CD8-positive, alpha-beta memory T cell (primary cell): ENCODE measurements at regions not wholly inside any gene's neighbourhood (a gene's known extent, or its start where the extent isn't known, plus 50 kb on each side); places are given as distances from the start of the nearest gene placed in this dataset.
"Not testable (repeated sequence)": the region's sequence is repeated elsewhere in the genome, so short reads cannot be mapped to it uniquely, and the experiment has no call there.

Experiments used
- CTCF ChIA-PET: fragments of 350-600 bp; sonication (Branson Sonifier 250); formaldehyde crosslinking; loops from one replicate; lab custom pipeline; 2021; ENCODE audit warnings: antibody characterized with exemption; lab: Charles Lee
- POLR2A ChIA-PET: fragments of 350-600 bp; sonication (Branson Sonifier 250); formaldehyde crosslinking; loops from one replicate; lab custom pipeline; 2021; ENCODE audit warnings: antibody characterized with exemption; lab: Charles Lee
- DNase-seq, 5 donors: peaks; one replicate each; pipeline versions ENCODE4 v3.0.0 to v3.0.0-alpha.2; 2020 to 2022; ENCODE audit warnings: mixed read lengths in 1 of 5
- H3K27ac ChIP-seq: one replicate; pipeline ENCODE4 v1.7.0; 2013; ENCODE audit warnings: low read depth, mild to moderate bottlenecking, low read length, moderate library complexity
- H3K27me3 ChIP-seq: 2 replicates; pipeline ENCODE4 v1.7.0; 2013; ENCODE audit warnings: low read length, mild to moderate bottlenecking; ENCODE audit not compliant: insufficient read depth, poor library complexity, severe bottlenecking
- H3K36me3 ChIP-seq: 2 replicates; pipeline ENCODE4 v1.7.0; 2013; ENCODE audit warnings: mild to moderate bottlenecking, low read length, moderate library complexity; ENCODE audit not compliant: insufficient read depth
- H3K4me1 ChIP-seq: 2 replicates; pipeline ENCODE4 v1.7.0; 2013; ENCODE audit warnings: mild to moderate bottlenecking, low read length, moderate library complexity; ENCODE audit not compliant: insufficient read depth
- H3K4me3 ChIP-seq: 2 replicates; pipeline ENCODE4 v1.7.0; 2013; ENCODE audit warnings: mild to moderate bottlenecking, low read length
- H3K9me3 ChIP-seq: 2 replicates; pipeline ENCODE4 v1.7.0; 2013; ENCODE audit warnings: mild to moderate bottlenecking, low read length
- H3K27ac Mint-ChIP-seq, 8 donors: one replicate each; pipeline ENCODE4 v1.8.0; 2020 to 2021; ENCODE audit warnings: mixed read lengths in 8 of 8, mild to moderate bottlenecking in 6 of 8, inconsistent platforms in 3 of 8, moderate library complexity in 3 of 8
- H3K27me3 Mint-ChIP-seq, 2 donors: one replicate each; pipeline ENCODE4 v1.8.0; 2020 to 2021; ENCODE audit warnings: mixed read lengths in 2 of 2, mild to moderate bottlenecking in 1 of 2, moderate library complexity in 1 of 2
- H3K36me3 Mint-ChIP-seq, 3 donors: one replicate each; pipeline ENCODE4 v1.8.0; 2020 to 2021; ENCODE audit warnings: mixed read lengths in 3 of 3, inconsistent platforms in 1 of 3, mild to moderate bottlenecking in 1 of 3
- H3K4me1 Mint-ChIP-seq, 3 donors: one replicate each; pipeline ENCODE4 v1.8.0; 2020 to 2021; ENCODE audit warnings: mixed read lengths in 3 of 3, inconsistent platforms in 1 of 3, mild to moderate bottlenecking in 1 of 3
- H3K4me3 Mint-ChIP-seq, 7 donors: one replicate each; pipeline ENCODE4 v1.8.0; 2020 to 2021; ENCODE audit warnings: mixed read lengths in 7 of 7, mild to moderate bottlenecking in 6 of 7, moderate library complexity in 4 of 7, inconsistent platforms in 2 of 7
- H3K9me3 Mint-ChIP-seq, 5 donors: one replicate each; pipeline ENCODE4 v1.8.0; 2020 to 2022; ENCODE audit warnings: mixed read lengths in 5 of 5, mild to moderate bottlenecking in 3 of 5, moderate library complexity in 2 of 5, inconsistent platforms in 1 of 5

GRCh38 chr15:92733934-92734521, 78.5 kb upstream of the FAM174B start:
- Histone ChIP-seq H3K27ac (no peak overlapping the region), H3K4me1 (peaks cover 8% of the 10 kb centered on the region), H3K9me3 (no peaks in the 10 kb centered on the region), H3K4me3 (peak overlapping the region; percentile 41), H3K27me3 (no peaks in the 10 kb centered on the region), H3K36me3 (no peaks in the 10 kb centered on the region)
- POLR2A ChIA-PET: no interaction called here
- peak overlapping the region in 7 of 8 donors; percentile 13 to 91 (median 73) for H3K27ac Mint-ChIP-seq
- peaks cover 5 to 12% (median 8%) of the 10 kb centered on the region in 3 donors for H3K4me1 Mint-ChIP-seq
- CTCF ChIA-PET: interaction anchor here (0.8 to 1.0 kb wide), 2 partner anchors 19 to 296 kb away, joined by 3 read pairs; no protein-coding TSS in a partner anchor
- DNase-seq: peak in 1 of 5 donors; percentile 28
- peaks cover 0 to 4% (median 0%) of the 10 kb centered on the region in 3 donors for H3K36me3 Mint-ChIP-seq
- H3K4me3 Mint-ChIP-seq: peak overlapping the region; percentile 73 to 92 (median 82)
- H3K27me3 Mint-ChIP-seq: peaks cover 8 to 10% of the 10 kb centered on the region in 2 donors
- H3K9me3 Mint-ChIP-seq: peaks cover 0 to 3% (median 0%) of the 10 kb centered on the region in 5 donors

GRCh38 chr15:92739246-92739645, 83.7 kb upstream of the FAM174B start:
- H3K4me3 Mint-ChIP-seq, POLR2A ChIA-PET, CTCF ChIA-PET, H3K36me3 ChIP-seq, H3K27ac ChIP-seq, H3K4me1 Mint-ChIP-seq, H3K9me3 ChIP-seq, H3K27ac Mint-ChIP-seq, H3K4me1 ChIP-seq, H3K36me3 Mint-ChIP-seq, H3K4me3 ChIP-seq, DNase-seq, H3K27me3 ChIP-seq, H3K9me3 Mint-ChIP-seq: not testable (repeated sequence)
- H3K27me3 Mint-ChIP-seq: peaks cover 8 to 11% of the 10 kb centered on the region in 2 donors

- no peak overlapping the region for H3K27ac Mint-ChIP-seq
- peaks cover 3 to 19% of the 10 kb centered on the region in 2 donors for H3K27me3 Mint-ChIP-seq
- Histone ChIP-seq H3K27me3 (no peaks in the 10 kb centered on the region), H3K4me1 (no peaks in the 10 kb centered on the region), H3K36me3 (no peaks in the 10 kb centered on the region), H3K4me3 (no peak overlapping the region), H3K9me3 (no peaks in the 10 kb centered on the region), H3K27ac (no peak overlapping the region)
- no peak overlapping the region for H3K4me3 Mint-ChIP-seq
- POLR2A ChIA-PET: no interaction called here
- peaks cover 0 to 3% (median 0%) of the 10 kb centered on the region in 5 donors for H3K9me3 Mint-ChIP-seq
- no peak for DNase-seq
- CTCF ChIA-PET: no interaction called here
- H3K4me1 Mint-ChIP-seq: no peaks in the 10 kb centered on the region
- H3K36me3 Mint-ChIP-seq: no peaks in the 10 kb centered on the region
Observed at GRCh38 chr15:92745845-92746271, 90.3 kb upstream of the FAM174B start.

- Histone ChIP-seq H3K36me3 (no peaks in the 10 kb centered on the region), H3K9me3 (no peaks in the 10 kb centered on the region), H3K4me3 (no peak overlapping the region), H3K27me3 (no peaks in the 10 kb centered on the region), H3K4me1 (no peaks in the 10 kb centered on the region), H3K27ac (no peak overlapping the region)
- Mint-ChIP-seq H3K4me1 (no peaks in the 10 kb centered on the region), H3K4me3 (no peak overlapping the region), H3K27ac (no peak overlapping the region), H3K27me3 (peaks cover 3 to 13% of the 10 kb centered on the region in 2 donors), H3K36me3 (no peaks in the 10 kb centered on the region), H3K9me3 (peaks cover 0 to 3% (median 0%) of the 10 kb centered on the region in 5 donors)
- CTCF ChIA-PET: no interaction called here
- POLR2A ChIA-PET: no interaction called here
- DNase-seq: no peak
Observed at GRCh38 chr15:92747047-92747446, 91.5 kb upstream of the FAM174B start.

- Histone ChIP-seq H3K27ac (no peak overlapping the region), H3K36me3 (no peaks in the 10 kb centered on the region), H3K4me1 (no peaks in the 10 kb centered on the region), H3K4me3 (no peak overlapping the region), H3K27me3 (no peaks in the 10 kb centered on the region), H3K9me3 (no peaks in the 10 kb centered on the region)
- CTCF ChIA-PET: interaction anchor here (1.7 kb wide), 1 partner anchor 35 kb away, joined by 3 read pairs; no protein-coding TSS in a partner anchor
- peaks cover 8 to 17% of the 10 kb centered on the region in 2 donors for H3K27me3 Mint-ChIP-seq
- H3K4me3 Mint-ChIP-seq: no peak overlapping the region
- DNase-seq: no peak
- no peak overlapping the region for H3K27ac Mint-ChIP-seq
- POLR2A ChIA-PET: no interaction called here
- no peaks in the 10 kb centered on the region for H3K4me1 Mint-ChIP-seq
- H3K9me3 Mint-ChIP-seq: peaks cover 0 to 3% (median 0%) of the 10 kb centered on the region in 5 donors
- no peaks in the 10 kb centered on the region for H3K36me3 Mint-ChIP-seq
Observed at GRCh38 chr15:92749216-92749615, 93.6 kb upstream of the FAM174B start.

- no peaks in the 10 kb centered on the region for H3K4me1 Mint-ChIP-seq
- Histone ChIP-seq H3K4me3 (no peak overlapping the region), H3K27me3 (no peaks in the 10 kb centered on the region), H3K36me3 (no peaks in the 10 kb centered on the region), H3K4me1 (no peaks in the 10 kb centered on the region), H3K9me3 (no peaks in the 10 kb centered on the region), H3K27ac (no peak overlapping the region)
- peaks cover 0 to 3% (median 0%) of the 10 kb centered on the region in 5 donors for H3K9me3 Mint-ChIP-seq
- H3K36me3 Mint-ChIP-seq: no peaks in the 10 kb centered on the region
- DNase-seq: no peak
- ChIA-PET POLR2A (no interaction called here), CTCF (no interaction called here)
- no peak overlapping the region for H3K4me3 Mint-ChIP-seq
- no peak overlapping the region for H3K27ac Mint-ChIP-seq
- H3K27me3 Mint-ChIP-seq: peaks cover 8 to 14% of the 10 kb centered on the region in 2 donors
Observed at GRCh38 chr15:92749946-92750345, 94.4 kb upstream of the FAM174B start.

- peaks cover 0 to 3% (median 0%) of the 10 kb centered on the region in 5 donors for H3K9me3 Mint-ChIP-seq
- Histone ChIP-seq H3K36me3 (no peaks in the 10 kb centered on the region), H3K9me3 (no peaks in the 10 kb centered on the region), H3K27ac (no peak overlapping the region), H3K4me1 (no peaks in the 10 kb centered on the region), H3K27me3 (no peaks in the 10 kb centered on the region), H3K4me3 (no peak overlapping the region)
- DNase-seq: no peak
- no peaks in the 10 kb centered on the region for H3K36me3 Mint-ChIP-seq
- CTCF ChIA-PET: no interaction called here
- peaks cover 7 to 8% of the 10 kb centered on the region in 2 donors for H3K27me3 Mint-ChIP-seq
- H3K4me3 Mint-ChIP-seq: no peak overlapping the region
- no peak overlapping the region for H3K27ac Mint-ChIP-seq
- no peaks in the 10 kb centered on the region for H3K4me1 Mint-ChIP-seq
- POLR2A ChIA-PET: no interaction called here
Observed at GRCh38 chr15:92751528-92751927, 96.0 kb upstream of the FAM174B start.

GRCh38 chr15:92753591-92753990, 98.0 kb upstream of the FAM174B start:
- ChIA-PET POLR2A (no interaction called here), CTCF (no interaction called here)
- Histone ChIP-seq H3K9me3 (no peaks in the 10 kb centered on the region), H3K27ac (no peak overlapping the region), H3K4me3 (no peak overlapping the region), H3K27me3 (no peaks in the 10 kb centered on the region), H3K4me1 (no peaks in the 10 kb centered on the region), H3K36me3 (no peaks in the 10 kb centered on the region)
- Mint-ChIP-seq H3K27ac (no peak overlapping the region), H3K36me3 (no peaks in the 10 kb centered on the region), H3K4me3 (no peak overlapping the region), H3K9me3 (peaks cover 0 to 3% (median 0%) of the 10 kb centered on the region in 5 donors), H3K27me3 (peaks cover 7 to 9% of the 10 kb centered on the region in 2 donors), H3K4me1 (no peaks in the 10 kb centered on the region)
- no peak for DNase-seq
